MM.1S (cell line): ENCODE measurements at regions not wholly inside any gene's neighbourhood (a gene's known extent, or its start where the extent isn't known, plus 50 kb on each side); places are given as distances from the start of the nearest gene placed in this dataset.

Experiments used
- DNase-seq: peaks from one replicate; pipeline ENCODE4 v3.0.0-alpha.2; 2015
- H2AFZ ChIP-seq: fragments of 300-600 bp; sonication (generic); 2 replicates; pipeline ENCODE4 v1.6.0; 2016; ENCODE audit warnings: antibody characterized with exemption, low read length
- H3F3A ChIP-seq: fragments of 300-600 bp; sonication (generic); 2 replicates; pipeline ENCODE4 v1.6.1; 2016; ENCODE audit warnings: mild to moderate bottlenecking, antibody characterized with exemption, low read length, moderate library complexity, mixed read lengths; ENCODE audit not compliant: insufficient read depth
- H3K27ac ChIP-seq: fragments of 300-600 bp; sonication (generic); 2 replicates; pipeline ENCODE4 v1.5.1; 2016; ENCODE audit warnings: mild to moderate bottlenecking, low read length
- H3K27me3 ChIP-seq: fragments of 300-600 bp; sonication (generic); replicated peaks from 2 replicates; pipeline ENCODE4 v1.6.0; 2016; ENCODE audit warnings: low read length; ENCODE audit not compliant: insufficient read depth
- H3K36me3 ChIP-seq: fragments of 300-600 bp; sonication (generic); replicated peaks from 2 replicates; pipeline ENCODE4 v1.6.1; 2016; ENCODE audit warnings: mild to moderate bottlenecking, low read length, mixed read lengths; ENCODE audit not compliant: insufficient read depth
- H3K4me1 ChIP-seq: fragments of 300-600 bp; sonication (generic); 2 replicates; pipeline ENCODE4 v1.6.1; 2016; ENCODE audit warnings: low read length, mixed read lengths
- H3K4me2 ChIP-seq: fragments of 300-600 bp; sonication (generic); 2 replicates; pipeline ENCODE4 v1.6.0; 2016; ENCODE audit warnings: low read depth, low read length
- H3K4me3 ChIP-seq: fragments of 300-600 bp; sonication (generic); 2 replicates; pipeline ENCODE4 v1.5.1; 2016; ENCODE audit warnings: low read length, mixed read lengths
- H3K79me2 ChIP-seq: fragments of 300-600 bp; sonication (generic); 2 replicates; pipeline ENCODE4 v1.6.1; 2016; ENCODE audit warnings: mixed run types, low read length, mixed read lengths
- H3K9ac ChIP-seq: fragments of 300-600 bp; sonication (generic); 2 replicates; pipeline ENCODE4 v1.6.1; 2016; ENCODE audit warnings: low read length, mixed read lengths
- H3K9me2 ChIP-seq: fragments of 300-600 bp; sonication (generic); replicated peaks from 2 replicates; pipeline ENCODE4 v1.6.1; 2016; ENCODE audit warnings: mild to moderate bottlenecking, low read length, mixed read lengths; ENCODE audit not compliant: insufficient read depth
- H3K9me3 ChIP-seq: fragments of 300-600 bp; sonication (generic); replicated peaks from 2 replicates; pipeline ENCODE4 v1.6.1; 2016; ENCODE audit warnings: mild to moderate bottlenecking, low read length, mixed read lengths; ENCODE audit not compliant: insufficient read depth
- H4K20me1 ChIP-seq: fragments of 300-600 bp; sonication (generic); 2 replicates; pipeline ENCODE4 v1.6.1; 2016; ENCODE audit warnings: mild to moderate bottlenecking, low read length, moderate library complexity, mixed read lengths; ENCODE audit not compliant: insufficient read depth
- CTCF ChIP-seq: fragments of 300-600 bp; sonication (generic); IDR thresholded peaks from 2 replicates; pipeline ENCODE4 v1.5.1; 2016; ENCODE audit warnings: antibody characterized with exemption, low read length, mixed read lengths
- EZH2 ChIP-seq: fragments of 300-600 bp; sonication (generic); optimal IDR thresholded peaks from 2 replicates; pipeline ENCODE3; 2017; ENCODE audit warnings: low read depth, mild to moderate bottlenecking, antibody characterized with exemption, low read length, mixed read lengths
- EZH2phosphoT487 ChIP-seq: fragments of 300-600 bp; sonication (generic); IDR thresholded peaks from 2 replicates; pipeline ENCODE4 v1.6.1; 2018; ENCODE audit warnings: antibody characterized with exemption, low read length

DNA sequence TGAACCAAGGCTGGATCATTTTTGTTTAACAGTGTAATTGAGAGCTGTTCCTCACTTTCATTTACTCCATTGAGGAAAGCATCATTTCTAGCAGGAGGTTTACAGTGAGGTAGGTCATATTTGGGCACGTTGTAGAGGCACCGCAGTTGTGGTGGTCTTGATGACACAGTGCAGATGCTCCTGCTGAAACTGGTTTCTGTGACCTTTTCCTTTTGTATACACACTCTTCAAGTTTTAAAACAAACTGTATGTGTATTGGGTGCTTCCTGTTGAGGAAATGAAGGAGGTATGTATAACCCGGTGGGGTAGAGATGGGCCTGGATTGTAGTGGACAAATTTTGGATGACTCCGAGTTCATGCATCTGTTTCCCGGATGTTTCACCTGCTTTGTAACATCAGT is 456.3 kb upstream of the RGS6 start:
- Histone ChIP-seq H3K4me1 (no peaks in the 10 kb centered on the region), H3K9me3 (no peaks in the 10 kb centered on the region), H3K9me2 (no peaks in the 10 kb centered on the region), H3K79me2 (no peaks in the 10 kb centered on the region), H4K20me1 (no peaks in the 10 kb centered on the region), H3K27ac (no peak overlapping the region), H3K27me3 (no peaks in the 10 kb centered on the region), H3K4me2 (no peak overlapping the region), H2AFZ (no peak overlapping the region), H3K4me3 (no peak overlapping the region), H3K9ac (no peak overlapping the region), H3K36me3 (no peaks in the 10 kb centered on the region), H3F3A (no peaks in the 10 kb centered on the region)
- TF ChIP-seq EZH2phosphoT487 (no peak), CTCF (no peak), EZH2 (no peak)
- DNase-seq, result no peak

DNA sequence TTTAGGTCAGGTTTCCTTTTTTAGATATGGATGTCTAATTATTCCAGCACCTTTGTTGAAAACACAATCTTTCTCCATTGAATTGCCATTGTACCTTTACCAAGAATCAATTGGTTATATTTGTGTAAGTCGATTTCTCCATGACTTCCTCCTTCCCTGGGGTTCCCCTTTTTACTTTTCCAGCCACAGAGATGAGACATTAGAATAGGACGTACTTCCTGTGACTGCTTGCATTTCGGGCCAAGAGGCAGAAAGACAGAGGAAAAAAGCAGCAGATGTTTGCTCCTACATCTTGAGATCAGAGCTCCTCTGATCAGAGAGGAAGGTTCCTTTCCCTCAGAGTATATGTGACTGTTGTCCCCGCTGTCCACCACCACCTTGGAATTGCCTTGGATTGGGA is 453.7 kb upstream of the RGS6 start:
- DNase-seq, result no peak
- Histone ChIP-seq H3K9ac (no peak overlapping the region), H3K9me3 (no peaks in the 10 kb centered on the region), H3K9me2 (no peaks in the 10 kb centered on the region), H3K4me2 (no peak overlapping the region), H3K27me3 (no peaks in the 10 kb centered on the region), H2AFZ (no peak overlapping the region), H3K4me1 (no peaks in the 10 kb centered on the region), H3K79me2 (no peaks in the 10 kb centered on the region), H3K4me3 (no peak overlapping the region), H4K20me1 (no peaks in the 10 kb centered on the region), H3F3A (no peaks in the 10 kb centered on the region), H3K27ac (no peak overlapping the region), H3K36me3 (no peaks in the 10 kb centered on the region)
- TF ChIP-seq CTCF (no peak), EZH2 (no peak), EZH2phosphoT487 (no peak)

- Histone ChIP-seq H4K20me1 (no peaks in the 10 kb centered on the region), H3K9ac (no peak overlapping the region), H3K27ac (no peak overlapping the region), H3K4me1 (no peaks in the 10 kb centered on the region), H3K9me2 (no peaks in the 10 kb centered on the region), H2AFZ (no peak overlapping the region), H3K4me2 (no peak overlapping the region), H3K9me3 (no peaks in the 10 kb centered on the region), H3F3A (no peaks in the 10 kb centered on the region), H3K36me3 (no peaks in the 10 kb centered on the region), H3K27me3 (no peaks in the 10 kb centered on the region), H3K4me3 (no peak overlapping the region), H3K79me2 (no peaks in the 10 kb centered on the region)
- no peak for TF ChIP-seq CTCF
- TF ChIP-seq EZH2, result no peak
- TF ChIP-seq EZH2phosphoT487, result no peak
- DNase-seq, result no peak
Observed at GRCh38 chr14:71481021-71481654, 451.1 kb upstream of the RGS6 start.
